ENCODE measurements at regions not wholly inside any gene's neighbourhood (a gene's known extent, or its start where the extent isn't known, plus 50 kb on each side); places are given as distances from the start of the nearest gene placed in this dataset.

DNA sequence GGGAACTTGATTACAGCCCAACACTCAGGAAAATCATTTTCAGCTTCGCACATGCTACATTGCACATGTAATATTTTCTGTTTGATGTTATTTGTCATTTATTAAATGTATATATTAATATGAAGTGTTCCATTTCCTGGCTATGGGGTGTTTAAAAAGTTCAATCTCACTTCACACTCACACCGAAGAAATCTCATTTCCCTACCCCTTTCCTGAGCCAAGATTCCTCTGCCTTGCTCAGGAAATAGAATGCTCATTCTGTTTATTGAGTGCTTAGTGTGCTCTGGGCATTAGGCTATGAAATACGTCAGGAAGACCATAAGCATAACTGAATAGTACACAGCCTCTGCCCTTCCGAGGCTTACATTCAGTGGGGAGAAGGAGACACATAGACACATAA is 331.9 kb upstream of the TSHZ3 start:
- TF ChIP-seq, protein P1, sequence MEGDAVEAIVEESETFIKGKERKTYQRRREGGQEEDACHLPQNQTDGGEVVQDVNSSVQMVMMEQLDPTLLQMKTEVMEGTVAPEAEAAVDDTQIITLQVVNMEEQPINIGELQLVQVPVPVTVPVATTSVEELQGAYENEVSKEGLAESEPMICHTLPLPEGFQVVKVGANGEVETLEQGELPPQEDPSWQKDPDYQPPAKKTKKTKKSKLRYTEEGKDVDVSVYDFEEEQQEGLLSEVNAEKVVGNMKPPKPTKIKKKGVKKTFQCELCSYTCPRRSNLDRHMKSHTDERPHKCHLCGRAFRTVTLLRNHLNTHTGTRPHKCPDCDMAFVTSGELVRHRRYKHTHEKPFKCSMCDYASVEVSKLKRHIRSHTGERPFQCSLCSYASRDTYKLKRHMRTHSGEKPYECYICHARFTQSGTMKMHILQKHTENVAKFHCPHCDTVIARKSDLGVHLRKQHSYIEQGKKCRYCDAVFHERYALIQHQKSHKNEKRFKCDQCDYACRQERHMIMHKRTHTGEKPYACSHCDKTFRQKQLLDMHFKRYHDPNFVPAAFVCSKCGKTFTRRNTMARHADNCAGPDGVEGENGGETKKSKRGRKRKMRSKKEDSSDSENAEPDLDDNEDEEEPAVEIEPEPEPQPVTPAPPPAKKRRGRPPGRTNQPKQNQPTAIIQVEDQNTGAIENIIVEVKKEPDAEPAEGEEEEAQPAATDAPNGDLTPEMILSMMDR (conservative IDR thresholded peaks at IDR 0.05) = no peak
- no peak for TF ChIP-seq ZFX (IDR thresholded peaks at IDR 0.05)

Measured in C4-2B (cell line).